WERI-Rb-1 (cell line): ENCODE measurements at regions not wholly inside any gene's neighbourhood (a gene's known extent, or its start where the extent isn't known, plus 50 kb on each side); places are given as distances from the start of the nearest gene placed in this dataset.

ENCODE experiments used
- DNase-seq: peaks from one replicate; pipeline ENCODE4 v3.0.0-alpha.2; 2020
- H3K27ac ChIP-seq: fragments of 250-450 bp; sonication (Bioruptor Pico); 2 replicates; pipeline ENCODE4 v1.5.1; 2020; ENCODE audit warnings: mild to moderate bottlenecking, moderate library complexity
- H3K27me3 ChIP-seq: fragments of 250-450 bp; sonication (Bioruptor Pico); 2 replicates; pipeline ENCODE4 v1.5.1; 2021; ENCODE audit warnings: mild to moderate bottlenecking, low read depth, moderate library complexity; ENCODE audit not compliant: insufficient read depth, severe bottlenecking
- H3K36me3 ChIP-seq: fragments of 250-450 bp; sonication (Bioruptor Pico); 2 replicates; pipeline ENCODE4 v1.5.1; 2020; ENCODE audit warnings: mild to moderate bottlenecking, moderate library complexity
- H3K4me3 ChIP-seq: 2 replicates; pipeline ENCODE4 v1.5.1; 2011; ENCODE audit warnings: low read depth, mild to moderate bottlenecking, control low read depth, low read length
- H3K9me3 ChIP-seq: fragments of 250-450 bp; sonication (Bioruptor Pico); 2 replicates; pipeline ENCODE4 v1.5.1; 2021; ENCODE audit warnings: mild to moderate bottlenecking, moderate library complexity; ENCODE audit not compliant: severe bottlenecking
- TF ChIP-seq, protein P1 (sequence below): IDR thresholded peaks from 2 replicates; pipeline ENCODE4 v1.5.1; 2011; ENCODE audit warnings: low read depth, mild to moderate bottlenecking, control low read depth, inconsistent platforms, low read length

- Histone ChIP-seq H3K27me3 (no peaks in the 10 kb centered on the region), H3K27ac (no peak overlapping the region), H3K36me3 (no peaks in the 10 kb centered on the region), H3K9me3 (no peaks in the 10 kb centered on the region), H3K4me3 (no peak overlapping the region)
- DNase-seq: no peak
- TF ChIP-seq, protein P1, sequence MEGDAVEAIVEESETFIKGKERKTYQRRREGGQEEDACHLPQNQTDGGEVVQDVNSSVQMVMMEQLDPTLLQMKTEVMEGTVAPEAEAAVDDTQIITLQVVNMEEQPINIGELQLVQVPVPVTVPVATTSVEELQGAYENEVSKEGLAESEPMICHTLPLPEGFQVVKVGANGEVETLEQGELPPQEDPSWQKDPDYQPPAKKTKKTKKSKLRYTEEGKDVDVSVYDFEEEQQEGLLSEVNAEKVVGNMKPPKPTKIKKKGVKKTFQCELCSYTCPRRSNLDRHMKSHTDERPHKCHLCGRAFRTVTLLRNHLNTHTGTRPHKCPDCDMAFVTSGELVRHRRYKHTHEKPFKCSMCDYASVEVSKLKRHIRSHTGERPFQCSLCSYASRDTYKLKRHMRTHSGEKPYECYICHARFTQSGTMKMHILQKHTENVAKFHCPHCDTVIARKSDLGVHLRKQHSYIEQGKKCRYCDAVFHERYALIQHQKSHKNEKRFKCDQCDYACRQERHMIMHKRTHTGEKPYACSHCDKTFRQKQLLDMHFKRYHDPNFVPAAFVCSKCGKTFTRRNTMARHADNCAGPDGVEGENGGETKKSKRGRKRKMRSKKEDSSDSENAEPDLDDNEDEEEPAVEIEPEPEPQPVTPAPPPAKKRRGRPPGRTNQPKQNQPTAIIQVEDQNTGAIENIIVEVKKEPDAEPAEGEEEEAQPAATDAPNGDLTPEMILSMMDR: no peak
These were observed 87.2 kb upstream of the ETS2 start for GRCh38 chr21:38718481-38718880.

DNA sequence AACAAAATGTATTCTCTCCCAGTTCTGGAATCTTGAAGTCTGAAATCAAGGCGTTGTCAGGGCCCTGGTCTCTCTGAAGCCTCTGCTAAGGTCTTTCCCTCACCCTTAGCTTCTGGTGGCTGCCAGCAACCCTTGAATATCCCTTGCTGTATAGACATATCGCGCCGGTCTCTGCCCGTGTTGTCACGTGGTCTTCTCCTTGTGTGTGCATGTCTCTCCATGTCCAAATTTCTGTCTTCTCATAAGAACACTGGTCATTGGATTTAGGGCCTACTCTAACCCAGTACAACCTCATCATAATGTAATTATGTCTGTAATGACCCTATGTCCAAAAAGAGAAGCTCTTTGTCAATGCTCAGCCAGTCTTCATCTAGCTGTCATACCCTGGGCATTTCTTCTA, 85.7 kb upstream of the ETS2 start:
- Histone ChIP-seq H3K36me3 (no peaks in the 10 kb centered on the region), H3K4me3 (no peak overlapping the region), H3K9me3 (peaks cover 2% of the 10 kb centered on the region), H3K27ac (no peak overlapping the region), H3K27me3 (no peaks in the 10 kb centered on the region)
- TF ChIP-seq, protein P1: no peak
- no peak for DNase-seq

DNA sequence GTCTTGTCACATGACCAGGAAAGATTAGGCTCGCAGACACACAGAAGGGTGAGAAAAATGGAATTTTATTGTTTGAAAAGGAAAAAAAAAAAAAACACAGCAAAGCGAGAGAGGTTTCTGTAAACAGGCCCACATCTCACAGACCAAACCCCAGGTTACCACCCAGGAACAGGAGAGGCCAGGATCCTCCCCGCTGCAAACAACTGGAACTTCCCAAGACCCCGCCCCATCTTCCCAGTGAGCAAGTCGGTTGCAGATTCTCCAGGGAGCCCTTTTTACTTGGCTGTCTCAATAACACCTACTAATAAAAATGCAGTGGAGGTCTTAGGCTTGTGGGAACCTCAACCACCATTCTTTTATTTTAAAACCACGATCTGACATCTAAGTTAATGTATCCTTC, 84.7 kb upstream of the ETS2 start:
- TF ChIP-seq, protein P1: no peak
- H3K4me3 ChIP-seq: no peak overlapping the region
- no peak for DNase-seq
- H3K36me3 ChIP-seq: no peaks in the 10 kb centered on the region
- no peak overlapping the region for H3K27ac ChIP-seq
- peaks cover 12% of the 10 kb centered on the region for H3K9me3 ChIP-seq
- H3K27me3 ChIP-seq: no peaks in the 10 kb centered on the region

DNA sequence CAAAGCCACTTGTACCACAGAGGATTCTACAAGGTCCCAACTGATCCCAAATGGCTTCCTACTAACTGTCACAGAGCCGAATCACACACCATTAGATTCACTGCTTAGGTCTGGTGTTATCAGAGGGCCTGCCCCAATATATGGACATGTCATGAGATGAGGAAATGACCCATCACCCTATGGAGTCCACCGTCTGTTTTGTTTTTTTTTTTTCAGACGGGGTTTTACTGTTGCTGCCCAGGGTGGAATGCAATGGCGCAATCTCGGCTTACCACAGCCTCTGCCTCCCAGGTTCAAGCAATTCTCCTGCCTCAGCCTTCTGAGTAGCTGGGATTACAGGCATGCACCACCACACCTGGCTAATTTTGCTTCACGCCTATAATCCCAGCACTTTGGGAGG, 83.8 kb upstream of the ETS2 start:
- Histone ChIP-seq H3K27me3 (no peaks in the 10 kb centered on the region), H3K9me3 (peaks cover 12% of the 10 kb centered on the region), H3K36me3 (no peaks in the 10 kb centered on the region), H3K4me3 (no peak overlapping the region), H3K27ac (no peak overlapping the region)
- TF ChIP-seq, protein P1: no peak
- DNase-seq: no peak

DNA sequence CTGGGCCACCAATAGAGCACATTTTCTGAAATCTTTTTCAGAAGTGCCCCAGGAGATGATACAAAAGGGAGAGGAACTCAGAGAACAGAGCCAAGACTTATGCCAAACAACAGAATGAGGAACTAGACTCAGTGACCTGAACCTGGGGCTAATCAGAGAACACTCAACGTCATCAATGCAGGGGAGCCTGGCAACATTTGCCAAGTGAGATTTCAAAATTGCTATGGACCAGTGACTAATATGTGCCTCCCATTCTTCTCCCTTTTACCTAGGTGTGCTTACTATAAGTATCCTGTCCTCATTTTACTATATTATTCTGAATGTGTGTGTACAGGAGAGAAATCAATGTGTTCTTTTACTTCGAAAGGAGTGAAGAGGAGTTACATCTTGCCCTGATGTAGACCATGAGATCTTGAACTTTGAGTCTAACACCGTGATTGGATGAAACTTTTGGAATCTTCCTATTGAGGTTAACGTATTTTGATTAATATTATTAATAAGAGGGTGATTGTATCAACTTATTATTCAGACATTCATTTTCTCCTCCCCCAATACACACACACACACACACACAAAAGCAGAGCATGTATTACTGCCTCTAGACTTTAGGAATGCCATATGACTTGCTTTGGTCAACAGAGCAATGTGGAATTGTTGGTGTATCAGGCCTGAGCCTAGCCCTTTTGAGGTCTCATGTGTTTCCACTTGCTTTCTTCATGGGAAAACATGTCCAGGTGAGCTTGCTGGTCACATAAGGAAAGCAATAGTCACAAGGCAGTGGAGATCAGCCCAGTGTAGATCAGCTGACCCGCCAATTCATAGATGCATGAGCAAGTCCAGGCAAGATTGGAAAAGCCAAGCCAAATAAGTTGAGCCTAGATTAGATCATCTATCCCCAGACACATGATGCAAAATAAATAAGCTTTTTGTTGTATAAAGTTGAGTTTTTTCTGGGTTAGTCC, 80.3 kb upstream of the ETS2 start:
- Histone ChIP-seq H3K9me3 (peaks cover 12% of the 10 kb centered on the region), H3K4me3 (no peak overlapping the region), H3K27me3 (no peaks in the 10 kb centered on the region), H3K36me3 (no peaks in the 10 kb centered on the region), H3K27ac (no peak overlapping the region)
- TF ChIP-seq, protein P1: no peak
- DNase-seq: no peak

DNA sequence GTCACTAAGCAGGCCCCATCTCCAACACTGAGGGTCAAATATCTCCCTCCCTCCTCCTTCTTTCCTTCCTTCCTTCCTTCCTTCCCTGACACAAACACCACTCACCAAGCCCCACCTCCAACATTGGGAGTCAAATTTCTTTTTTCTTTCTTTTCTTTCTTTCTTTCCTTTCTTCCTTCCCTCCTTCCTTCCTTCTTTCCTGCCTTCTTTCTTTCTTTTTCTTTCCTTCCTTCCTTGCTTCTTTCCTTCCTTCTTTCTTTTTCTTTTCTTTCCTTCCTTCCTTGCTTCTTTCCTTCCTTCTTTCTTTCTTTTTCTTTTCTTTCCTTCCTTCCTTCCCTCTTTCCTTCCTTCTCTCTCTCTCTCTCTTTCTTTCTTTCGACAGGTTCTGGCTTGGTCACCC, 79.2 kb upstream of the ETS2 start:
- Histone ChIP-seq H3K4me3 (no peak overlapping the region), H3K36me3 (no peaks in the 10 kb centered on the region), H3K27ac (no peak overlapping the region), H3K27me3 (no peaks in the 10 kb centered on the region), H3K9me3 (peaks cover 12% of the 10 kb centered on the region)
- TF ChIP-seq, protein P1: no peak
- DNase-seq: no peak
